Panc1 (cell line): ENCODE measurements at regions not wholly inside any gene's neighbourhood (a gene's known extent, or its start where the extent isn't known, plus 50 kb on each side); places are given as distances from the start of the nearest gene placed in this dataset.

Experiments
- ATAC-seq: fragments of 200-7000 bp; cut with Tn5 transposase; 2 replicates; pipeline ENCODE4 v1.9.1; 2020; ENCODE audit warnings: mild to moderate bottlenecking, moderate library complexity
- BruUV-seq: library from RNA; stranded (reverse); fragments of 400-500 nt; replicated peaks from 2 replicates; lab custom pipeline; 2021; lab: Mats Ljungman, UMichigan
- CTCF ChIA-PET: fragments of 300-600 bp; sonication (Branson Sonifier 250); formaldehyde crosslinking; loops from one replicate; lab custom pipeline; 2022; ENCODE audit warnings: antibody characterized with exemption; lab: Charles Lee
- POLR2A ChIA-PET: fragments of 300-600 bp; sonication (Branson Sonifier 250); formaldehyde crosslinking; loops from one replicate; lab custom pipeline; 2022; ENCODE audit warnings: antibody characterized with exemption; lab: Charles Lee
- DNase-seq: peaks from one replicate; pipeline ENCODE4 v3.0.0-alpha.2; 2010; ENCODE audit warnings: low read depth, low spot score
- H3K27ac ChIP-seq: 2 replicates; pipeline ENCODE4 v1.5.1; 2011; ENCODE audit warnings: mild to moderate bottlenecking, low read length, inconsistent platforms
- H3K27me3 ChIP-seq: fragments of 200-500 bp; sonication (Bioruptor generic); 2 replicates; pipeline ENCODE4 v1.6.0; 2014; ENCODE audit warnings: low read length, inconsistent platforms; ENCODE audit not compliant: control insufficient read depth, insufficient read depth
- H3K36me3 ChIP-seq: fragments of 200-500 bp; sonication (Bioruptor generic); 2 replicates; pipeline ENCODE4 v1.5.1; 2014; ENCODE audit warnings: inconsistent platforms, mild to moderate bottlenecking, low read length, moderate library complexity; ENCODE audit not compliant: control insufficient read depth, insufficient read depth
- H3K4me1 ChIP-seq: 2 replicates; pipeline ENCODE4 v1.5.1; 2011; ENCODE audit warnings: inconsistent platforms, mild to moderate bottlenecking, low read length, moderate library complexity; ENCODE audit not compliant: control insufficient read depth, insufficient read depth
- H3K4me3 ChIP-seq, 2 experiments: 2 replicates each; pipeline ENCODE4 v1.5.1; 2011 to 2012; ENCODE audit warnings: low read depth in 2 of 2, low read length in 2 of 2, mild to moderate bottlenecking in 2 of 2, inconsistent platforms in 1 of 2, moderate library complexity in 1 of 2
- H3K9me3 ChIP-seq: fragments of 200-500 bp; sonication (Bioruptor generic); 2 replicates; pipeline ENCODE4 v1.5.1; 2014; ENCODE audit warnings: low read depth, mild to moderate bottlenecking, inconsistent platforms, low read length, moderate library complexity; ENCODE audit not compliant: control insufficient read depth, insufficient read depth
- CTCF ChIP-seq: fragments of 450-650 bp; IDR thresholded peaks from 2 replicates; pipeline ENCODE4 v1.5.1; 2017; ENCODE audit warnings: mild to moderate bottlenecking
- POLR2AphosphoS5 ChIP-seq: IDR thresholded peaks from 2 replicates; pipeline ENCODE4 v1.6.1; 2012; ENCODE audit warnings: mild to moderate bottlenecking, low read depth, low read length, moderate library complexity
- REST ChIP-seq, 2 experiments: IDR thresholded peaks; 2 replicates each; pipeline ENCODE4 v1.6.1; 2011 to 2012; ENCODE audit warnings: low read depth in 2 of 2, control low read depth in 1 of 2, low read length in 1 of 2, mild to moderate bottlenecking in 1 of 2, moderate library complexity in 1 of 2; ENCODE audit not compliant: insufficient read depth in 1 of 2
- SIN3A ChIP-seq: IDR thresholded peaks from 2 replicates; pipeline ENCODE4 v1.6.1; 2012; ENCODE audit warnings: low read depth, mild to moderate bottlenecking, low read length, moderate library complexity, borderline replicate concordance; ENCODE audit not compliant: insufficient read depth
- TCF7L2 ChIP-seq: IDR thresholded peaks from 2 replicates; pipeline ENCODE4 v1.6.1; 2011; ENCODE audit warnings: mild to moderate bottlenecking, low read depth, low read length, inconsistent platforms
- in situ Hi-C: cut with HindIII; loops from 2 replicates; pipeline ENCODE4 v1.10.0; 2016; ENCODE audit warnings: low sequenced_read_pairs, low pct_unique_long_range_greater_than_20kb
- intact Hi-C: fragments of 100-400 bp; cut with micrococcal nuclease; formaldehyde crosslinking; loops from one replicate; pipeline ENCODE4 v1.10.0; 2022; ENCODE audit not compliant: unreplicated experiment

- Histone ChIP-seq H3K27me3 (no peaks in the 10 kb centered on the region), H3K9me3 (no peaks in the 10 kb centered on the region), H3K4me1 (no peaks in the 10 kb centered on the region), H3K36me3 (no peaks in the 10 kb centered on the region), H3K27ac (no peak overlapping the region), H3K4me3 (no peak overlapping the region)
- no peak for TF ChIP-seq REST (IDR thresholded peaks at IDR 0.05; ENCODE audit: insufficient read depth in 1 of 2, low read depth in 2 of 2, low read length in 1 of 2)
- TF ChIP-seq TCF7L2 = no peak
- no peak for TF ChIP-seq POLR2AphosphoS5
- TF ChIP-seq CTCF = no peak
- no peak for TF ChIP-seq SIN3A
- ATAC-seq (no peak), DNase-seq (no peak)
- in situ Hi-C loops = no loop called here
- ChIA-PET CTCF (interaction anchor here (0.5 kb wide), 1 partner anchor 145 kb away, joined by 3 read pairs; no protein-coding TSS in a partner anchor), POLR2A (no interaction called here)
- intact Hi-C loops = no loop called here
- BruUV-seq = no TSS peak
Observed at GRCh38 chr6:141867767-141868166, 265.0 kb upstream of the GJE1 start.

- BruUV-seq = no TSS peak
Observed at GRCh38 chr6:141866731-141867497, 265.8 kb upstream of the GJE1 start.

More at GRCh38 chr6:141866731-141867497, 265.8 kb upstream of the GJE1 start:
- intact Hi-C loops (no loop called here), in situ Hi-C loops (no loop called here)
- Histone ChIP-seq H3K27ac (no peak overlapping the region), H3K4me3 (no peak overlapping the region), H3K36me3 (no peaks in the 10 kb centered on the region), H3K9me3 (no peaks in the 10 kb centered on the region), H3K4me1 (no peaks in the 10 kb centered on the region), H3K27me3 (no peaks in the 10 kb centered on the region)
- POLR2A ChIA-PET = no interaction called here
- ATAC-seq (no peak), DNase-seq (no peak)
- CTCF ChIA-PET = no interaction called here
- TF ChIP-seq POLR2AphosphoS5 (no peak), SIN3A (no peak), TCF7L2 (no peak), REST (IDR thresholded peaks at IDR 0.05; ENCODE audit: insufficient read depth in 1 of 2, low read depth in 2 of 2, low read length in 1 of 2) (no peak), CTCF (no peak)
